ENCODE measurements at regions not wholly inside any gene's neighbourhood (a gene's known extent, or its start where the extent isn't known, plus 50 kb on each side); places are given as distances from the start of the nearest gene placed in this dataset.
A peak's percentile ranks its signal among the peaks of the same experiment; 100 is the strongest.
"Not testable (repeated sequence)": the region's sequence is repeated elsewhere in the genome, so short reads cannot be mapped to it uniquely, and the experiment has no call there.

DNA sequence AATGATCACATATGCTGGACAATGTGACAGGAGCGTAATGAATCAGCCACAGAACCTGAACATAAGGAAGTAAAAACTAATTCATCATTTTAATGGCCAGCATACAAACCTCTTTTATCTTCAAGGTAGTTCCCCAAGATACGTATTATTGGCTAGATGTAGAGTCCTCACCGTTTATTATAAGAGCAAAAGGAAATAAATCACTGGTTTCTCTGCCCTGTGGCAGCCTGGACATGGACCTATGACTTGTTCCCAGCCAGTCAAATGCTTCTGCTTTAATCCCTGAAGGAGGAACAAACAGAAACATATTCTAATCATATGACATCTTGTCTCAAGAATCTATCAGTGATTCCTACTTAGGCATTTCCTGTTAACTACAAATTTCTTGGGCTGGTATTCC lies 86.8 kb upstream of the FAM241A start:
- no peak for DNase-seq

DNA sequence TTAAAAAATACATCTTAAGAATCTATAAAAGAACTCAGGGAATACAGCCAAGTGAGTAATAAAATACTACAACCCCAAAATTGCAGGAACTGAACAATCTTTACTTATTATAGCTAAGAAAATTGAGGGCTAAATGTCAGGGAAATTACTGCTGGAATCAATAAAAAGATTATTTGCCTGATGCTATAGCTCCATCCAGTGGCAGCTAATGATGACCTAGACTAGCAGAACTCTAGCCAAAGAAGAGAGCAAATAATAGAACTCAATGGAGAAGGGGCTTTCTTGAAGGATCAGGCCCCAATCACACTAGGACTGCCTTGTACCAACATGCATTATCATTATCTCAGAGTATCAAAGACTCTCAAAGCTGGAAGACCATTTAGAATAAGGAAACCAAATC lies 85.0 kb upstream of the FAM241A start:
- peak; percentile 72 for DNase-seq

DNA sequence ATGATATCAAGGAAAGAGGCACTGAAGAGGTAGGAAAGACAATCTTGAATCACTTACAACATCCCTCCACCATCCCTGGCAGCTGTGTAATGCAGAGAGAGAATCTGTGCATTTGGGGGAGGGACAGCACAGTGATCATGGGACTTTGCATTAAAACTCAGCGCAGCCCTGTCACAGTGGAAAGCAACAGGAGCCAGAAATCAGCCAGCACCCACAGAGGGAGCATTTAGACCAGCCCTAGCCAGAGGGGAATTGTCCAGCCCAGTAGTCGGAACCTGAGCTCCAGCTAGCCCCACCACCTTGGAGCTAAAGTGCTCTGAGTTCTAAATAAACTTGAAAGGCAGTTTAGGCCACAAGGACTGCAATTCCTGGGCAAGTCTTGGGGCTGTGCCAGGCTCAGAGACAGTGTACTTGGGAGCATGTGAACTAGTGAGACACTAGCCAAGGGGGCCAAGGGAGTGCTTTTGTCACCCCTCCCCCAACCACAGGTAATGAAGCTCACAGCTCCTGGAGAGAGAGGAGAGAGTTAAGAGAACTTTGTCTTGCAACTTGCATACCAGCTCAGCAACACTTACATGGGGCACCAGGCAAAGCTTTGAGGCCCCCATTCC lies 83.9 kb upstream of the FAM241A start:
- no peak for DNase-seq

DNA sequence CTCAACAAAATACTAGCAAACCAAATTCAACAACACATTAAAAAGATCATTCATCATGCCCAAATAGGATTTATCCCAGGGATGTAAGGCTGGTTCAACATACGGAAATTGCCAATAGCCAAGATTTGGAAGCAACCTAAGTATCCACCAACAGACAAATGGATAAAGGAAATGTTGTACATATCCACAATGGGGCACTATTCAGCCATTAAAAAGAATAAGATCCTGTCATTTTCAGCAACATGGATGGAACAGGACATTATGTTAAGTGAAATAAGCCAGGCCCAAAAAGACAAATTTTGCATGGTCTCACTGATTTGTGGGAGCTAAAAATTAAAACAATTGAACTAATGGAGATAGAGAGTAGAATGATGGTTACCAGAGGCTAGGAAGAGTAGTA lies 82.0 kb upstream of the FAM241A start:
- DNase-seq = peak; percentile 14

DNA sequence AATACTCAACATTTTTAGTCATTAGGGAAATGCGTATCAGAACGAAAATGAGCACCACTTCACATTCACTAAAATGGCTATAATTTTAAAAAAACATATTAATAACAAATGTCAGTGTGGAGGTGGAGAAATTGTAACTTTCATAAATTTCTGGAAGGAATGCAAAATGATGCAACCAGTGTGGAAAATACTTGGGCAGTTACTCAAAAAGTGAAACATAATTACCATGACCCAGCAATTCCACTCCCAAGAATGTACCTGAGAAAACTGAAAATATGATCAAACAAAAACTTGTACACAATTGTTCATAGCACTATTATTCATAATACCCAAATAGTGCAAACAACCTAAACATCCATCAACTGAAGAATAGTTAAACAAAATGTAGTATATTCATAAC lies 76.1 kb upstream of the FAM241A start:
- no peak for DNase-seq

DNA sequence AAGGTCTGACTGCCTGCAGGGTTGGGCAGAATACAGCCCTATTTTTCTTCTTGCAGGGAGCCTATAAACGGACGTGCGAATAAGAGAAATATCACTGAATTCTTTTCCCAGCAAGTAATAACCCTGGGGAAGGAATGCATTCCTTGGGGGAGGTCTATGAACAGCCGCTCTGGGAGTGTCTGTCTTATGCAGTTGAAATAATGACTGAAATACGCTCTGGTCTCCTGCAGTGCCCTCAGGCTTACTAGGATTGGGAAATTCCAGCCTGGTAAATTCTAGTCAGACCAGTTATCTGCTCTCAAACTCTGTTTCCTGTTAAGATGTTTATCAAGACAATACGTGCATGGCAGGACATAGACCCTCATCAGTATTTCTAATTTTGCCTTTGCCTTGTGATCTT lies 72.1 kb upstream of the FAM241A start:
- no peak for DNase-seq

DNA sequence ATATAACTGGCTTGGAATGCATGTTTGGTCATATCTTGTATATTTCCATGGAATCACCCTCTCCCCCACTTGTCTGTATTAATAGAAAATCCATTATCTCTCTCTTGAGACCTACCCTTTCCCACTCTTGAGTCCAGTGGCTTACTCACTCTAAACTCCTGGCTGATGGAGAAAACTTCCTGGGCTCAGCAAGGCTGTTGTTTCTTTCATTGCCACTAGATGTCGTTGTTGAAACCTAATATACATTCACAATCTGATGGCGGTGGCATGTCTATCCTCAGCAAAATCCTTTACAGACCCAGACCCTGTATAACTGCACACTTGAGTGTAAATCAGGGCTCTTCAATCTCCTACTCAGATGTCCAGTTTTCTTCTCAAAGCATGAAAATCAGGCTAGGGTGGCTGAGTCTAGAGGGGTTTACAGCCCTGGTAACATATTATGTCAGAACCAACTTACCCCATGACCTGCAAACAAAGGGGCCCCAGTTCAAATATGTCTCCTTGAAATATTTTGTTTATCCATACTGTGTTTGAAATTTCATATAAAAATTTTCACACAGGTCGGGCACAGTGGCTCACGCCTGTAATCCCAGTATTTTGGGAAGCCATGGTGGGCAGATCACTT lies 70.0 kb upstream of the FAM241A start:
- DNase-seq = peak; percentile 76

DNA sequence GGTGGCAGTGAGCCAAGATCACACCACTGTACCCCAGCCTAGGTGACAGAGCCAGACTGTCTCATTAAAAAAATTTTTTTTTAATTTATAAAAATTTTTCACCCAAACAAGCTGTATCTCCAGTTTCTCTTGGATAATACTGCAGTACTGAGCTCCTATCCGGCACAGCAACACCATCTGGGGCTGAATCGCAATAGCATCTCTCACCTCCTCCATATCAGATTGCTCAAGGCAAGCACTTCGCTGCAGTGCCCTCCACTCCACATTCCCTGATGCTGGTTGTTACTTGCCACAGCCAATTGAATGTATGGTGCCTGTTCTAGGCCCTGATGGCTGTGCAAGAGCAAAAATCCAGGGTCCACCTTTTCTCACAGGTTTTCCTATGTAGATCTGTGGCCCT lies 69.3 kb upstream of the FAM241A start:
- DNase-seq = no peak

DNA sequence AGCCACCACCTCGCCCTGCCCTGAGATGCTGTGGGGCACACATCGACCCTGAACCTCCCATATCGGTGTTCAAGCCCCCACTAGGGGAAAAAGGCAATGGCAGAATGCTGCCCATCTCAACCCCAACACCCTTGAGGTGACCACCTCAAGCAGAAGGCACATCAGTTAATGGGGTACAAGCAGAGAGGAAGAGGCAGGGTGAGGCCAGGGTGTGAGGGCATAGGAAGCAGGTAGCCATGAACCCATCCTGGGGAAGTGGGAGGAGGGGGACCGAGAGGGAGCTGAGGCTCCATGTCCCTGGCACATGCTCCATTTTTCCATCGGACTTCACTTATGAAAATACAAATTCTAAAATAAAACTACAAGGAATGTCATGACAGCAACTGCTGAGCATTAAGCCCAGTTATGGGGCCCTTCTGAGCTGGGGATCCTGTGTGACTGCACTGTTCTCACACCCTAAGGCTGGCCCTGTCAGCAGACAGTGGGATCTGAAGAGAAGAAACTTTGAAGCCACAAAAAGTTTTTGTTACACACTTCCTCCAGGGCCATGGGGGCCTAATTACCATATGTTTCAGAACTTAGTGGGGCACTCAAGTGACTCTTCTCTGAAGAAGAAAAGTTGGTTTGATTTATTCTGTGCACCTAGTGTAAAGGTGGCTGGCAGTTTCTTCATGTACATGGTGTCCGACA lies 68.2 kb upstream of the FAM241A start:
- no peak for DNase-seq

DNA sequence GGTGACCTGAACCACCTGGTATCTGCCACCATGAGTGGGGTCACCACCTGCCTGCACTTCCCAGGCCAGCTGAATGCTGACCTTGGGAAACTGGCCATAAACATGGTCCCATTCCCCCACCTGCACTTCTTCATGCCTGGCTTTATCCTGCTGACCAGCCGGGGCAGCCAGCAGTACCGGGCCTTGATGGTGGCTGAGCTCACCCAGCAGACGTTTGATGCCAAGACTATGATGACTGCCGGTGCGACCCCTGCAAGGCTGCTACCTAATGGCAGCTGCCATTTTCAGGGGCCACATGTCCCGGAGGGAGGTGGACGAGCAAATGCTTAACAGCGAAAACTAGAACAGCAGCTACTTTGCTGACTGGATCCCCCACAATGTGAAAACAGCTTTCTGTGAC lies 67.5 kb upstream of the FAM241A start:
- no peak for DNase-seq

DNA sequence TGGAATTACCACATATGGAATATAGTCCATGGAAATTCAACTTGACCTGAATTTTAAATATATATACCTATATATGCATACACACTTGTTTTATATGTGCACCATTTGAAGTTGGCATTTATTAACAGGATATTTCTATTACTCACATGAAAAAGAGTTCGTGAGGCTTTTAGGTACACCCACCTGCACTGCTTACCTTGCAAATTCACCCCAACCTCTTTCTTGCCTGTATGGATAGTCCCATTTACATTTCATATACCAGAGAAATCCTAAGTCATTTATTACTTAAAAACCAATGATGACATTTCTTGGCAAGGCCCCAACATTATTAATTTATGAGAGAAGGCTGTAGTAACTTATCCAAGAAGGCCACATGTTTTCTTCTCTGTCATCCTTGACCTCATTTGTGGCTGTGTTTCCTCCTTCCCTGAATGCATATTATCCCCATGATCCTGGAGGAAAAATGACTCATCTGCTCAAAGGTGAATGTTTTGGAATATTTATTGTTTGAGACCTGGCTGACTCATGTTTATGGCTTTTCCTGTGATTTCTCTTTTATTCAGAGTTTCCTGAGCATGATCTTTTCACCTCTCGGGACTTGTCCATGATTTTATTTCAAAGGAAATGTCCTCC lies 62.2 kb upstream of the FAM241A start:
- no peak for DNase-seq

DNA sequence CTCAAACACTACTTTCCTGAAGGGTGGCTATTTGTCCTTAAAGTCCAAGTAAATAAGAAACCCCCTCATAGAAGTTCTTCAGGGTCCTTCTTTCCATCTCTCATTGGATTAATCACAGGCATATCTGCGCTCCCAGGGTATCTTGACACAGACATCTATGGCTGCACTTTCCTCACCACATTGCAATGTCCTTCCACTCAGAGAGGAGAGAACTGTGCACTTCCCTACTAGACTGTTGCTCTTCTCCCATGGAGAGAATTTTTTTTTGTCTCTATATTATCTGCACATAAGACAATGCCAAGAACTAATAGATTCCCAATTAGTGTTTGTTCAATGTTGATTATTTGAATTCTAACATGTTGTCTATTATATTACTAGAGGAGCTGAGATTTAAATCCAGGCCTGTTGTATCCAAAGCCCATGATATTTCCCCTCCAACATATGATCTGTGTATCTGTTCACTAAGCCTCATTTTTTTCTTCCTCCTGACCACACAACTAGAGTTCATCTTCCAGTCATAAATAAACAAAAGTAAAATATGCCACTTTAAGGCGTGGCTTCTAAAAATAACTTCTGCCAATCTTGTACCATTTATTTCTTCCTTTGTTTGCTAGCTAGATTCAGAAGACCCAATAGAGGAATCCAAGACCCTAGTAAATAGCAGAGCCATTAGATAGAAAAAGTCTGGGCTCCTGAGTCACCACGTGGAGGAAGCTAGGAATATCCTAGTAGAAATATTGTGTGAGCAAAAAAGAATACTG lies 61.5 kb upstream of the FAM241A start:
- DNase-seq = no peak

DNA sequence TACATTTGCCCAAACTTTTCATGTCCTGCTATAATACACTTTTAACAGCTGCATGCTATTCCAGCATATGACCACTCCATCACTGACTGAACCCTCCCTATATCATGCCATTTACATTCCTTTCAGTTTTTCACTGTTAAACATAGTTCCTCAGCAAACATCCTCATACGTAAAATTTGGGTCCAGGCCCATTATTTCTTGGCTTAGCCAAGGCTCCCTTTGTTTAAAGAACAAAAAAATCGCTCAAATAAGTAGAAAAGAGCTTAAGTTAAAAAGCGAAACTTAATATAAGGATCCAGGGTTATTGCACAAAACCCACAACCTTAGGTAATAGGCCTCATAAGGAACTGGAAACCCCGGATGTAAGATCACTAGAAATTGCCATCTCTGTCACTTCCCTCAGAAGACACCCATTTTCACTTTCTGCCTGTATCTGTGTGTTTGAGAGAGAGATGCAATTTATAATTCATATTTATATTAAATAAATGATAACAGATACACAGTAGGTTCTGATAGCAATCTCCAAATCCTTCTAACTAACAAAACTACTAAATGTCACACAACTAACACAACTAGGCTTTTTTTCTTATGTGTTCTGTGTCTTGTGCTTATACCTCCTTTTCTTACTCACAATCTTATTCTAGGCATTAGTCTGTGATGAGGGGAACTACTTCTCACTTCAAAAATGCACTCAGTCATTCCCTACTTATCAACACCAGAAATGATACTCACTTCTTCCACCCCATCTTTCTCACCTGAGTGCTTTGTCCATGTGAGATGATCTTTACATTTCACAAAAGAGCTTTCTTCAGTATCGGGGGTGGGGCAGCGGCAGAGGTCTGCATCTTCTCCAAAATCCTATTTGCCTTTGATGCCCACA lies 59.9 kb upstream of the FAM241A start:
- peak; percentile 58 for DNase-seq

DNA sequence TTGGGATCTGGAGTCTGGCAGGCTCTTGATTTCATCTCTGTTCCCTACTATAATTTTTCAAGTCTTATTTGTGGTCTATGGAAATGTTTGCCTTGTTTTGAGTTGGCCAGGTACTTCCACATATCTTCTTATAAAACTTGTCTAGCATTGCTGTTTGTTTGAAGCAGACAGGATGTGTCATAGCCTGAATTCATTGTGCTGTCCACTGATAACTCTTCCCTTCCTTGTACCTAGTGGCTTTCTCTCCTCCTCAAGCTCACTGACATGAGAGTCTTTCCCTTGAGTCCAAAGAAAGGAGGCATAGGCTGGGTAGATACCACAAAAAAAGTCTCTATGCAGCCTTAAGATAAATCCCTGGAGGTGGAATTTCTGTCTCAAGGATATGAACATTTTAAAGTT lies 59.2 kb upstream of the FAM241A start:
- no peak for DNase-seq

DNA sequence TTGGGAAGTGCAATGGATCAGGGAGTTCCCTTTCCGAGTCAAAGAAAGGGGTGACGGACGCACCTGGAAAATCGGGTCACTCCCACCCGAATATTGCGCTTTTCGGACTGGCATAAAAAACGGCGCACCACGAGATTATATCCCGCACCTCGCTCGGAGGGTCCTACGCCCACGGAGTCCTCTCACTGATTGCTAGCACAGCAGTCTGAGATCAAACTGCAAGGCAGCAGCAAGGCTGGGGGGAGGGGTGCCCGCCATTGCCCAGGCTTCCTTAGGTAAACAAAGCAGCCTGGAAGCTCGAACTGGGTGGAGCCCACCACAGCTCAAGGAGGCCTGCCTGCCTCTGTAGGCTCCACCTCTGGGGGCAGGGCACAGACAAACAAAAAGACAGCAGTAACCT lies 58.6 kb upstream of the FAM241A start:
- not testable (repeated sequence) for DNase-seq

DNA sequence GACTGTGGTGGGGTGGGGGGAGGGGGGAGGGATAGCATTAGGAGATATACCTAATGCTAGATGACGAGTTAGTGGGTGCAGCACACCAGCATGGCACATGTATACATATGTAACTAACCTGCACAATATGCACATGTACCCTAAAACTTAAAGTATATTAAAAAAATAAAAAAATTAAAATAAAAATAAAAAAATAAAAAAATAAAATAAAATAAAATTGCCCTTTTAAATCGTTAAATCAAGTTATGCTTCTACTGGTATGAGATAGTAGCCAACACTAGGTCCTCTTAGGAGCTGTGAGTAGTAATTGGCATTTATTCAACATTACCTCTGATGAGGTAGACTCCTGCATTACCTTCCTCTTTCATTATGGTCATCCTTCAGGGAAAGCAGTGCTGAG lies 52.9 kb upstream of the FAM241A start:
- not testable (repeated sequence) for DNase-seq

DNA sequence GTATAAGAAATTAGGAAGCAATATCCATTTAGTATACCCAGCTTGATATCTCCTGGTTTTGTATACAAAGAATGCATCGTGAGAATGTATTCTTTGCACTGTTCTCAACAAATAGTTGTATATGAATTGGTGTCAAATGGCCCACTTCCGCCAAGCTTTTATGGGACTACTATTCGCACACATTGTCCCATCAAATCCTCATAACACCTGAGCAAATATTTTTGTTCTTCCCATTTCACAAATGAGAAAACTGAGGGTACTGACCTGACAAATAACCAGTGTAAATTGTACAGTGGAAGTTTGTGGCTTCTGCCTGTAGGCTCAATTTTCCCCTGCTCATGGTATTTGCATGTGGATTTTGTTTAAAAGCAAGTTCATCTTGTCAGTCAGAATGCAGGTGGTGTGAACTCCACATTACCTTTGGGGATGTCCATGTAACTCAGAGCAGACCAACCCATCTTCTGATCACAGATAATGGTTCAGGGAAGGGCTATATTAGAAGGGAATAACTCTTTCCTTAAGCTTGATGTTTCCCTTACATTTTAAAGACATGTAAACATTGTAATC lies 51.5 kb upstream of the FAM241A start:
- no peak for DNase-seq

DNA sequence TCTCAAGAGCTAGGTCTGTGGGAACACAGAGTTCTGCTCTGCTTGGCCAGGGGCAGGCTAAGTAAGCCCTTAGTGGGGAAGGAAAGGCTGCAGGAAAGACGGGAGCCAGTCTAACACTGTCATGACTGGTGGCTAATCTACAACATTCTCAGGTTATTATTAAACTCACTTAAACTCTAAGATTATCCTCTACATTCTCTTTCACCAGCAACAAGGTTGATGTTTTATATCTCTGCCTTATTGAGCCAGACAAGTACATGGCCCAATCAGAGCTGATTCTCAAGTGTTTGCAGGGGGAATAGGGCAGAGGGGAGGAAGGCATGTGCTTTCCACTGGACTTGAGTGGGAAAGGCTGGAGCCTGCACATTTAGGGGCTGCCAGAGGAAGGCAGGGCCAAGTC lies 50.9 kb upstream of the FAM241A start:
- no peak for DNase-seq

Data from hematopoietic multipotent progenitor cell treated with erythropoietin and hydrocortisone succinate and interleukin-3 and kit ligand, for 4 days (in vitro differentiated cells).